Upper lobe of left lung (tissue), 6 donors: ENCODE measurements at regions not wholly inside any gene's neighbourhood (a gene's known extent, or its start where the extent isn't known, plus 50 kb on each side); places are given as distances from the start of the nearest gene placed in this dataset.

Experiments used
- ATAC-seq, 2 donors: fragments of 200-7000 bp; cut with Tn5 transposase; one replicate each; pipeline ENCODE4 v1.9.1; 2022; ENCODE audit warnings: mild to moderate bottlenecking in 2 of 2, moderate library complexity in 2 of 2; ENCODE audit not compliant: low FRiP score in 2 of 2
- DNase-seq, 2 donors: peaks; one replicate each; pipeline ENCODE4 v3.0.0-alpha.2; 2019 to 2020
- H3K27ac ChIP-seq, 4 donors: fragments of 200-600 bp; sonication (generic); one replicate each; pipeline ENCODE4 v1.5.1; 2016 to 2019
- H3K27me3 ChIP-seq, 4 donors: fragments of 200-600 bp; sonication (generic); one replicate each; pipeline ENCODE4 v1.5.1; 2017 to 2019
- H3K36me3 ChIP-seq, 4 donors: fragments of 200-600 bp; sonication (generic); one replicate each; pipeline ENCODE4 v1.5.1; 2016 to 2019
- H3K4me1 ChIP-seq, 4 donors: fragments of 200-600 bp; sonication (generic); one replicate each; pipeline ENCODE4 v1.5.1; 2018 to 2019
- H3K4me3 ChIP-seq, 4 donors: fragments of 200-600 bp; sonication (generic); one replicate each; pipeline ENCODE4 v1.5.1; 2017 to 2019; ENCODE audit warnings: mild to moderate bottlenecking in 2 of 4, moderate library complexity in 1 of 4
- H3K9me3 ChIP-seq, 4 donors: fragments of 200-600 bp; sonication (generic); one replicate each; pipeline ENCODE4 v1.5.1; 2018 to 2019
- CTCF ChIP-seq, 6 experiments: fragments of 450-650 bp in 4 of 6; fragments of 200-600 bp in 2 of 6; sonication (generic) in 2 of 6; IDR thresholded peaks; one replicate each; pipeline ENCODE4 v1.5.1; 2016 to 2019; ENCODE audit warnings: antibody characterized with exemption in 6 of 6
- EP300 ChIP-seq, 4 donors: sonication (generic); formaldehyde crosslinking; IDR thresholded peaks; one replicate each; pipeline ENCODE4 v1.5.1; 2017; ENCODE audit warnings: antibody characterized with exemption in 4 of 4, control low read depth in 2 of 4
- POLR2A ChIP-seq, 4 donors: fragments of 450-650 bp; IDR thresholded peaks; one replicate each; pipeline ENCODE4 v1.5.1; 2016 to 2017; ENCODE audit warnings: antibody characterized with exemption in 4 of 4, mild to moderate bottlenecking in 2 of 4
- POLR2AphosphoS5 ChIP-seq, 2 donors: sonication (generic); formaldehyde crosslinking; IDR thresholded peaks; one replicate each; pipeline ENCODE4 v1.5.1; 2017; ENCODE audit warnings: antibody characterized with exemption in 2 of 2
- WGBS, 2 donors: methylation state at CpG; one replicate each; pipeline ENCODE4 v1.1.5; 2017 to 2018; 5-methylcytosine and 5-hydroxymethylcytosine counted together
- donor health status: DM: no; HTN: no; CAD: no; lungs with moderate emphysema.
- donor health status: DM: no; HTN: yes; CAD: no; lungs with severe emphysema.

DNA sequence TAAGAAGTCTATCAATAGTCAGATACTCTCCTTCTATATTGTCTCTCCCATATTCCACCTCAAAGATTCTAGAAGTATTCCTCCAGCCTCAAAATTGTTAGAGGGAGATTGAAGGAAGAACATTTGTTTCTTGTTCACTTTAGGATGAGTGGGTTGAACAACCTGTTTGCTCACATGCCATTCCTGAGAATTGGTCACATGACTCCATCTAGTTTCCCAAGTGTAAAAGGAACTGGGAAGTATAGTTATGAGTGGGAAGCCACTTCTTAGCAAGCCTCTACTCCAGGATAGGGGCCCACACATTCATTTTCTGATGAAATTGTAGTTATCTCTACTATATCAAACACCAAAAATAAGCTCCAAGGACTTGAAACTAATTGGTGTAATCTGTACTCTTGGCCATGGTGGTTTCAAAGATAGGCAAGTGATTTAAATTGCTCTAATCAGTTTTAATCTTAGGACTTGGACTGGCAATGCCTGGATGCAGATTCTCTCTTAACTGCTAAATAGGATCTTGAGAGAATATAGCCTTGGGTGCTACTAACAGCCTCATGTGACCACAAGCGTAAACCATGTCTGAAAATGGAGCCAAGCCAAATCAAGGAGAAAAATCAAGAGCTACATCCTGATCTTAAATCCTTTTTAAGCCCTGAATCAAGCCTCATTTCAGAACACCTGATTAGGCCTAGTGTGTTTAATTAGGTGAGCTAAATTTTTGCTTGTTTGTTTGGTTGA lies 758.7 kb upstream of the MAN1A1 start:
- 91 to 100% methylated on average over 1 of the region's 1 CpG for WGBS, 2 donors
- ATAC-seq (no peak), DNase-seq (no peak)
- H3K4me1 ChIP-seq: no peaks in the 10 kb centered on the region
- no peak overlapping the region for H3K4me3 ChIP-seq
- no peaks in the 10 kb centered on the region for H3K9me3 ChIP-seq
- TF ChIP-seq POLR2A (IDR thresholded peaks at IDR 0.05) (no peak), EP300 (IDR thresholded peaks at IDR 0.05) (no peak), CTCF (IDR thresholded peaks at IDR 0.05) (no peak), POLR2AphosphoS5 (IDR thresholded peaks at IDR 0.05) (no peak)
- no peaks in the 10 kb centered on the region for H3K36me3 ChIP-seq
- H3K27ac ChIP-seq: no peak overlapping the region
- H3K27me3 ChIP-seq: no peaks in the 10 kb centered on the region

DNA sequence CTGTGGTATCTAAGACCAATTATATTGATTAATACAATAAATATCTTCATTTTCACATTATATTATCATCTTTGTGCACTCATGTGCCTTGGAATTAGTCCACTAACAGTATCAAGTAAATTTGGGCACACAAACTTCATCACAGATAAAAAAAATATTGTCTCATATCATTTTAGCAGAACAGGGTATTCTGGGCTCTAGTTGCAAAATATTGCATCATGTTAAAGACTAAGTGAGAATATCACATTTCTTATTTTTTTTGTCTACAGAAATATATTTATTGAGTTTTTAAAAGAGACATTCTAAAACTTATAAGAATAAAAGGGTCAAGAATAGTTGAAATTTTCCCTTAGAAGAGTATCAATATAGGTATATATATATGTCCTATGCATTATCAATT lies 754.1 kb upstream of the MAN1A1 start:
- H3K4me3 ChIP-seq: no peak overlapping the region
- no peaks in the 10 kb centered on the region for H3K9me3 ChIP-seq

GRCh38 chr6:120096696-120097260 lies 747.2 kb upstream of the MAN1A1 start:
- no peaks in the 10 kb centered on the region for H3K27me3 ChIP-seq
- no peaks in the 10 kb centered on the region for H3K9me3 ChIP-seq
- DNase-seq (no peak), ATAC-seq (no peak)
- H3K4me1 ChIP-seq: no peaks in the 10 kb centered on the region
- H3K4me3 ChIP-seq: no peak overlapping the region
- H3K27ac ChIP-seq: no peak overlapping the region
- TF ChIP-seq POLR2AphosphoS5 (IDR thresholded peaks at IDR 0.05) (no peak), CTCF (IDR thresholded peaks at IDR 0.05) (no peak), EP300 (IDR thresholded peaks at IDR 0.05) (no peak)
- 69 to 79% methylated on average over 2 of the region's 2 CpGs for WGBS, 2 donors
- no peaks in the 10 kb centered on the region for H3K36me3 ChIP-seq

More for the DNA sequence above, 754.1 kb upstream of the MAN1A1 start:
- no peak for TF ChIP-seq EP300 (IDR thresholded peaks at IDR 0.05)
- TF ChIP-seq POLR2A (IDR thresholded peaks at IDR 0.05): no peak
- no peak for TF ChIP-seq POLR2AphosphoS5 (IDR thresholded peaks at IDR 0.05)
- no peak for TF ChIP-seq CTCF (IDR thresholded peaks at IDR 0.05)
- no peak overlapping the region for H3K27ac ChIP-seq
- H3K27me3 ChIP-seq: no peaks in the 10 kb centered on the region
- no peaks in the 10 kb centered on the region for H3K4me1 ChIP-seq
- no peaks in the 10 kb centered on the region for H3K36me3 ChIP-seq
- DNase-seq (no peak), ATAC-seq (no peak)

DNA sequence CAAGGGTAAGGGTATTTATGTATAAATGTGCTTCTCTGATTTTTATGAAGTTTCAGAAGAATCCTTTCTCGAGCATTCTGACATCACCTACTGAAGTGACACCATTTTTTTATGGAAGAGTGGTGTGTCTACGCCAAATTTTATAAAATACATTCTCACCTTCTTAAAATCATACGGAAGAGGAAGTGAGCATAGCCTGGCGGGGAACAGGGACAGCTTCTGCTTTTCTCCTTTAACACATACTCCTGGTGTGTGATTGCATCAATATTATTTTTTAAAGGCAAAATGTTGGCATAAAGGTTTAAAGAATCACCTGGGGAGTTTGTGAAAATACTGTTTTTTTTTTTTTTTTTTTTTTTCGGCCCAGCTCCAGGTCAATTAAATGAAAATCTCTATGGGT lies 733.6 kb upstream of the MAN1A1 start:
- Histone ChIP-seq H3K36me3 (no peaks in the 10 kb centered on the region), H3K27ac (no peak overlapping the region), H3K27me3 (no peaks in the 10 kb centered on the region), H3K4me1 (no peaks in the 10 kb centered on the region), H3K4me3 (no peak overlapping the region), H3K9me3 (no peaks in the 10 kb centered on the region)
- DNase-seq: no peak
- ATAC-seq: no peak
- WGBS, 2 donors: 63 to 64% methylated on average over 5 of the region's 5 CpGs
- no peak for TF ChIP-seq CTCF (IDR thresholded peaks at IDR 0.05)
- no peak for TF ChIP-seq EP300 (IDR thresholded peaks at IDR 0.05)
- no peak for TF ChIP-seq POLR2A (IDR thresholded peaks at IDR 0.05)
- no peak for TF ChIP-seq POLR2AphosphoS5 (IDR thresholded peaks at IDR 0.05)

- TF ChIP-seq CTCF (IDR thresholded peaks at IDR 0.05) (no peak), POLR2AphosphoS5 (IDR thresholded peaks at IDR 0.05) (no peak), EP300 (IDR thresholded peaks at IDR 0.05) (no peak), POLR2A (IDR thresholded peaks at IDR 0.05) (no peak)
- WGBS, 2 donors: 57 to 61% methylated on average over 2 of the region's 2 CpGs
- DNase-seq (no peak), ATAC-seq (no peak)
- no peaks in the 10 kb centered on the region for H3K4me1 ChIP-seq
- no peaks in the 10 kb centered on the region for H3K9me3 ChIP-seq
- H3K36me3 ChIP-seq: no peaks in the 10 kb centered on the region
- H3K27ac ChIP-seq: no peak overlapping the region
- no peak overlapping the region for H3K4me3 ChIP-seq
- no peaks in the 10 kb centered on the region for H3K27me3 ChIP-seq
Observed at GRCh38 chr6:120077489-120077888, 727.9 kb upstream of the MAN1A1 start.
